ENCODE measurements at regions not wholly inside any gene's neighbourhood (a gene's known extent, or its start where the extent isn't known, plus 50 kb on each side); places are given as distances from the start of the nearest gene placed in this dataset.

- DNase-seq, result peak; percentile 58 to 65
- no peak overlapping the region for H3K27ac ChIP-seq
Observed at GRCh38 chr2:236317938-236318396, 53.8 kb upstream of the ASB18 start.

GRCh38 chr2:236318401-236318800 is 54.2 kb upstream of the ASB18 start:
- H3K4me1 ChIP-seq, result 0 out of 2 replicates have a peak, but pooled peaks cover 4% of the 10 kb centered on the region
- no peak overlapping the region for H3K4me3 ChIP-seq
- H3K36me3 ChIP-seq, result no peaks in the 10 kb centered on the region
- DNase-seq, result no peak
- 0 out of 2 replicates have a peak, but pooled peaks cover 8% of the 10 kb centered on the region for H3K9me3 ChIP-seq (replicated peaks)
- H3K27me3 ChIP-seq, result no peaks in the 10 kb centered on the region
- H3K27ac ChIP-seq, result no peak overlapping the region

More at GRCh38 chr2:236317938-236318396, 53.8 kb upstream of the ASB18 start:
- no peaks in the 10 kb centered on the region for H3K36me3 ChIP-seq
- H3K4me1 ChIP-seq, result 0 out of 2 replicates have a peak, but pooled peaks cover 4% of the 10 kb centered on the region
- H3K27me3 ChIP-seq, result no peaks in the 10 kb centered on the region
- H3K9me3 ChIP-seq (replicated peaks), result peaks cover 8% of the 10 kb centered on the region; the same call in 1 of the 2 replicates
- no peak overlapping the region for H3K4me3 ChIP-seq

- no peaks in the 10 kb centered on the region for H3K27me3 ChIP-seq
- no peak for DNase-seq
- 0 out of 2 replicates have a peak, but pooled peaks cover 4% of the 10 kb centered on the region for H3K4me1 ChIP-seq
- H3K36me3 ChIP-seq, result no peaks in the 10 kb centered on the region
- H3K4me3 ChIP-seq, result no peak overlapping the region
- H3K27ac ChIP-seq, result no peak overlapping the region
- 0 out of 2 replicates have a peak, but pooled peaks cover 4% of the 10 kb centered on the region for H3K9me3 ChIP-seq (replicated peaks)
Observed at GRCh38 chr2:236319036-236319435, 54.8 kb upstream of the ASB18 start.

DNA sequence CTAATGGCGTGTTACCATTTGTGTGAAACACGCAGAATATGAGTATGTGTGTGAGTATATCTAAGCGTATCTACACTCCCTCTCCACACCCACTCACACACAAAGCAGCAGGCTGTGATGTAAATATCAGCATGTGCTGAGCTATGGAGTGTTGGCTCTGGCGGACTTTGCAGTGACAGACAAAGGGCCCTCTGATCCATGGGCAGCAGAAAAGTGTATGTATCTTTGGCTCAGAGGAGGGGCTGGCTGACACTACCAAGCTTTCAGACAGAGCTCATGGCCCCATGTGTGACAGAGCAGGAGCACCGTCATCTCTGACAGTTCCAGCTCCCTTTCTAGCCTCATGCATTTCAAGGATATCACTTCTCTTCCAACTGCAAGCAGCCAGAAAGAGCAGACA is 57.2 kb upstream of the ASB18 start:
- DNase-seq, result no peak
- H3K27ac ChIP-seq, result no peak overlapping the region
- H3K36me3 ChIP-seq, result no peaks in the 10 kb centered on the region
- no peaks in the 10 kb centered on the region for H3K9me3 ChIP-seq (replicated peaks)
- no peaks in the 10 kb centered on the region for H3K27me3 ChIP-seq
- 0 out of 2 replicates have a peak, but pooled peaks cover 4% of the 10 kb centered on the region for H3K4me1 ChIP-seq
- H3K4me3 ChIP-seq, result no peak overlapping the region

DNA sequence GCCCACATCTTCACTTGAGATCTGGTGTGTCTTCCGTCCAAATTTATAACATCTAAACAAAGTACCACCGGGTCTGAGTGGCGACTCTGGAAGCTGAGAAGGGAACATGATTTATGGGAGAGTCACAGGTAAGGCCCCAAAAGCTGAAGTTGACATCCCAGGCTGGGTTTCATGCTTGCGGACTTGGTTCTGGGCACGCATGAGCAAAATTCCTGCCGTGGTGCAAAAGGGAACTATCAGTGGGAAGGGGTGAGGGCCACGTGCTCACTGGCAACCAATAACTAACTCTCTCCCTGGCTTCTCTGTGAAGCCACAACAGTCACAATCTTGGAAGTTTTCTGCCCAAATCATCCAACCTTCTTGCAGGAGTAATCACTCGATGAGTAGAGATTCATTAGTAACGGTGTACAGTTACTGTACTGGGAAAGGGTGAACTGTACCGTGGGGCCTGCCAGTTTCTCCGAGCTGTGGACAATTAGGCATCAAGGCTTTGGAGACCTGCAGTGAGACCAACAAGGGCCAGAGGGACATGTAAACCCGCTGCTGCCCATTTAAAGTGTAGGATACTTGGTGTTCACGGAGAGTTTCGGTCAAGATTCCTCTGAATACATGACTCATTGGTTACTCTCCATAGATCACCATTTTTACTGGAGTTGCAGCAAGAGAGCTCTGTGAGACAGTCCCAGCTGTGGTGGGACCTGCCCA is 69.4 kb upstream of the ASB18 start:
- Histone ChIP-seq H3K27me3 (no peaks in the 10 kb centered on the region), H3K4me3 (no peak overlapping the region), H3K4me1 (no peaks in the 10 kb centered on the region), H3K36me3 (no peaks in the 10 kb centered on the region), H3K27ac (no peak overlapping the region), H3K9me3 (replicated peaks) (no peaks in the 10 kb centered on the region)
- no peak for DNase-seq

DNA sequence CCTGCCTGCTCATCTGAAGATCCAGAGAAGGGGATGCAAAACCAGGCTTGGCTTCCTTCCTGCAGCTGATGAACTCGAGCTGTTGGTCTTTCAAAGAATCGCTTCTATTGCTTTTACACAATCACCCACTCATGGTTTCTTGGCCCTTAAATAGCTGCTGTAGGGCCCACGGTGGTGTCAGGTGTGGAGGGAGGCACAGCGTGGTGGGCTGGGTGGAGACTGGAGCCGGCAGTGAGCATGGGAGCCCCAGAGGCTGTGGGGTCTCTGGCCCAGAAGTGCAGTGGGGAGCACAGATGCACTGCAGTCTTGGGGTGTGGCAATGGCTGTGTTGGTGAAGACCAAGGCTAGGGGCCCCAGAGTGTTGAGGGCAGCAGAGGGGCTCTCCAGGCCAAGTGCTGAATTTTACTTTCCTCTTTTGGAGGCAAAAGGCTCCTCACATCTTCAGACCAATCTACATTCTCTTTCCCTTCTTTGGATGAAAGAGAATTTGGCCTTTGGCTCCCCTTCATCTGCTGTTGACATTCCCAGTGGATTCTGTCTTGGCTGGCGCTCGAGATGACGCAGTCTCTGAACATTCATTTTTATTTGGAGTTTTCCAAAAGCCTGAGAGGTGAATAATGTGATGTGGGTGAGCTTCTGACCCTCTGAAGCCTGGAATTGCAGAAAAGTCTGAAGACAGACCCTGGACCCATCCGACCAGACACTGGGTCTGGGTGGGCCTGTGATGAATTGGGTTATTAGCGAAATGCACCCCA is 70.1 kb upstream of the ASB18 start:
- no peak for DNase-seq
- Histone ChIP-seq H3K4me3 (no peak overlapping the region), H3K36me3 (no peaks in the 10 kb centered on the region), H3K4me1 (no peaks in the 10 kb centered on the region), H3K27ac (no peak overlapping the region), H3K9me3 (replicated peaks) (no peaks in the 10 kb centered on the region), H3K27me3 (no peaks in the 10 kb centered on the region)

GRCh38 chr2:236335696-236336574 is 71.7 kb upstream of the ASB18 start:
- no peak for DNase-seq

GRCh38 chr2:236336575-236337464 is 72.6 kb upstream of the ASB18 start:
- Histone ChIP-seq H3K4me1 (no peaks in the 10 kb centered on the region), H3K4me3 (no peak overlapping the region), H3K9me3 (replicated peaks) (no peaks in the 10 kb centered on the region; the same call in 1 of the 2 replicates), H3K27ac (no peak overlapping the region), H3K27me3 (no peaks in the 10 kb centered on the region), H3K36me3 (no peaks in the 10 kb centered on the region)
- DNase-seq, result no peak

More at GRCh38 chr2:236335696-236336574, 71.7 kb upstream of the ASB18 start:
- H3K36me3 ChIP-seq, result no peaks in the 10 kb centered on the region
- no peaks in the 10 kb centered on the region for H3K4me1 ChIP-seq
- H3K27me3 ChIP-seq, result no peaks in the 10 kb centered on the region
- no peak overlapping the region for H3K4me3 ChIP-seq
- no peaks in the 10 kb centered on the region; the same call in 1 of the 2 replicates for H3K9me3 ChIP-seq (replicated peaks)
- H3K27ac ChIP-seq, result no peak overlapping the region

GRCh38 chr2:236337465-236338325 is 73.5 kb upstream of the ASB18 start:
- Histone ChIP-seq H3K36me3 (no peaks in the 10 kb centered on the region), H3K9me3 (replicated peaks) (no peaks in the 10 kb centered on the region; the same call in 1 of the 2 replicates), H3K27me3 (no peaks in the 10 kb centered on the region), H3K4me1 (no peaks in the 10 kb centered on the region), H3K4me3 (no peak overlapping the region), H3K27ac (no peak overlapping the region)
- DNase-seq, result no peak

GRCh38 chr2:236338495-236339184 is 74.4 kb upstream of the ASB18 start:
- Histone ChIP-seq H3K9me3 (replicated peaks) (no peaks in the 10 kb centered on the region; the same call in 1 of the 2 replicates), H3K36me3 (no peaks in the 10 kb centered on the region), H3K4me3 (no peak overlapping the region), H3K27me3 (no peaks in the 10 kb centered on the region), H3K4me1 (no peaks in the 10 kb centered on the region), H3K27ac (no peak overlapping the region)
- no peak for DNase-seq

GRCh38 chr2:236340251-236340650 is 76.0 kb upstream of the ASB18 start:
- H3K36me3 ChIP-seq, result no peaks in the 10 kb centered on the region
- H3K27ac ChIP-seq, result no peak overlapping the region

GRCh38 chr2:236341067-236341466 is 76.9 kb upstream of the ASB18 start:
- no peak overlapping the region for H3K4me3 ChIP-seq
- no peaks in the 10 kb centered on the region for H3K27me3 ChIP-seq
- no peak overlapping the region for H3K27ac ChIP-seq
- no peaks in the 10 kb centered on the region for H3K36me3 ChIP-seq
- no peak for DNase-seq
- no peaks in the 10 kb centered on the region; the same call in 1 of the 2 replicates for H3K9me3 ChIP-seq (replicated peaks)
- no peaks in the 10 kb centered on the region for H3K4me1 ChIP-seq

More at GRCh38 chr2:236340251-236340650, 76.0 kb upstream of the ASB18 start:
- Histone ChIP-seq H3K9me3 (replicated peaks) (no peaks in the 10 kb centered on the region; the same call in 1 of the 2 replicates), H3K4me3 (no peak overlapping the region), H3K27me3 (no peaks in the 10 kb centered on the region), H3K4me1 (no peaks in the 10 kb centered on the region)
- DNase-seq, result no peak
